CD4-positive, CD25-positive, alpha-beta regulatory T cell (primary cell): ENCODE measurements at regions not wholly inside any gene's neighbourhood (a gene's known extent, or its start where the extent isn't known, plus 50 kb on each side); places are given as distances from the start of the nearest gene placed in this dataset.

ENCODE experiments used
- ATAC-seq, 2 donors: fragments of 150-1000 bp; cut with Tn5 transposase; one replicate each; pipeline ENCODE4 v1.10.0; 2021; ENCODE audit warnings: low read depth in 2 of 2, moderate number of reproducible peaks in 2 of 2, moderate library complexity in 1 of 2
- DNase-seq, 3 donors: peaks; one replicate each; pipeline versions ENCODE4 v3.0.0 to v3.0.0-alpha.2; 2012 to 2022; ENCODE audit warnings: mixed read lengths in 1 of 3
- H3K27ac ChIP-seq: one replicate; pipeline ENCODE4 v1.7.0; 2013; ENCODE audit warnings: mild to moderate bottlenecking, low read length; ENCODE audit not compliant: insufficient read depth, poor library complexity, severe bottlenecking
- H3K27me3 ChIP-seq: one replicate; pipeline ENCODE4 v1.7.0; 2013; ENCODE audit warnings: low read length; ENCODE audit not compliant: control insufficient read depth, insufficient read depth
- H3K36me3 ChIP-seq: one replicate; pipeline ENCODE4 v1.7.0; 2013; ENCODE audit warnings: mild to moderate bottlenecking, low read length, moderate library complexity; ENCODE audit not compliant: control insufficient read depth, insufficient read depth
- H3K4me1 ChIP-seq: 2 replicates; pipeline ENCODE4 v1.7.0; 2013; ENCODE audit warnings: mild to moderate bottlenecking, low read length; ENCODE audit not compliant: insufficient read depth, control insufficient read depth, poor library complexity, severe bottlenecking
- H3K4me3 ChIP-seq: one replicate; pipeline ENCODE4 v1.7.0; 2013; ENCODE audit warnings: low read depth, mild to moderate bottlenecking, low read length, moderate library complexity
- H3K9me3 ChIP-seq, 2 experiments: 1 replicate in 1 of 2; 2 replicates in 1 of 2; pipeline ENCODE4 v1.7.0; 2013; ENCODE audit warnings: low read length in 2 of 2, mild to moderate bottlenecking in 1 of 2, moderate library complexity in 1 of 2; ENCODE audit not compliant: control insufficient read depth in 2 of 2
- H3K27ac Mint-ChIP-seq, 3 donors: one replicate each; pipeline ENCODE4 v1.8.0; 2020 to 2022; ENCODE audit warnings: mild to moderate bottlenecking in 3 of 3, mixed read lengths in 3 of 3, moderate library complexity in 2 of 3
- H3K27me3 Mint-ChIP-seq: one replicate; pipeline ENCODE4 v1.8.0; 2022; ENCODE audit warnings: mild to moderate bottlenecking, mixed read lengths
- H3K36me3 Mint-ChIP-seq: one replicate; pipeline ENCODE4 v1.8.0; 2020; ENCODE audit warnings: mixed read lengths
- H3K4me1 Mint-ChIP-seq, 4 donors: one replicate each; pipeline ENCODE4 v1.8.0; 2020 to 2022; ENCODE audit warnings: mixed read lengths in 4 of 4, mild to moderate bottlenecking in 1 of 4
- H3K4me3 Mint-ChIP-seq, 4 donors: one replicate each; pipeline ENCODE4 v1.8.0; 2020 to 2022; ENCODE audit warnings: mild to moderate bottlenecking in 4 of 4, mixed read lengths in 4 of 4, moderate library complexity in 3 of 4
- H3K9me3 Mint-ChIP-seq, 7 donors: one replicate each; pipeline ENCODE4 v1.8.0; 2020 to 2022; ENCODE audit warnings: mixed read lengths in 7 of 7, mild to moderate bottlenecking in 3 of 7, moderate library complexity in 2 of 7

GRCh38 chr5:74386571-74387334 lies 253.8 kb downstream of the ENC1 start:
- H3K27ac ChIP-seq, result no peak overlapping the region
- no peaks in the 10 kb centered on the region for H3K9me3 ChIP-seq
- Mint-ChIP-seq H3K4me3 (no peak overlapping the region), H3K27me3 (peaks cover 13% of the 10 kb centered on the region), H3K27ac (no peak overlapping the region), H3K36me3 (no peaks in the 10 kb centered on the region), H3K9me3 (peaks cover 0 to 2% (median 0%) of the 10 kb centered on the region in 7 donors), H3K4me1 (no peaks in the 10 kb centered on the region)
- DNase-seq, result no peak
- no peaks in the 10 kb centered on the region for H3K36me3 ChIP-seq
- H3K4me1 ChIP-seq, result no peaks in the 10 kb centered on the region
- H3K27me3 ChIP-seq, result peaks cover 2% of the 10 kb centered on the region
- H3K4me3 ChIP-seq, result no peak overlapping the region
- ATAC-seq, result no peak

DNA sequence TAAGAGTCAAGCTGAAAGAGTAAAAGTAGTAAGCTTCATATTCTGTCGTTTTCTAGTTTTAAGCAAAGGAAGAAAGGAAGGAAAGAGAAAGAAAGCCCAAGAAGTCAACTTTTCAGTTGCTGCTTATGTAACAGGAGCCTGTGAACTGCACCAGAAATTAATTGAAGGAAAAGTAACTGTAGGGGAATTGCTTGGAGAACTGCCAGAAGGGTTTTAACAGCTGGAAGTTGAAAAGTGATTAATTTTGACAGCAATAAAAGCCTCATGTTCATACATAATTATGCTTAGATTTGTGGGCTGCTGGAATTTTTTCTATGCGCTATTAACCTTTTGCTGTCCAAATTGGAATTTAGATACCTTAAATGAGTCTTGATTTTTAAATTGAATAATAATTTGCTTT lies 255.7 kb downstream of the ENC1 start:
- no peak overlapping the region for H3K4me3 Mint-ChIP-seq
- H3K27ac Mint-ChIP-seq, result no peak overlapping the region
- Histone ChIP-seq H3K36me3 (no peaks in the 10 kb centered on the region), H3K27ac (no peak overlapping the region), H3K9me3 (no peaks in the 10 kb centered on the region), H3K4me1 (no peaks in the 10 kb centered on the region), H3K27me3 (peaks cover 2% of the 10 kb centered on the region), H3K4me3 (no peak overlapping the region)
- H3K9me3 Mint-ChIP-seq, result peaks cover 0 to 2% (median 0%) of the 10 kb centered on the region in 7 donors
- ATAC-seq (no peak), DNase-seq (no peak)
- H3K36me3 Mint-ChIP-seq, result no peaks in the 10 kb centered on the region
- H3K4me1 Mint-ChIP-seq, result no peaks in the 10 kb centered on the region
- peaks cover 16% of the 10 kb centered on the region for H3K27me3 Mint-ChIP-seq

DNA sequence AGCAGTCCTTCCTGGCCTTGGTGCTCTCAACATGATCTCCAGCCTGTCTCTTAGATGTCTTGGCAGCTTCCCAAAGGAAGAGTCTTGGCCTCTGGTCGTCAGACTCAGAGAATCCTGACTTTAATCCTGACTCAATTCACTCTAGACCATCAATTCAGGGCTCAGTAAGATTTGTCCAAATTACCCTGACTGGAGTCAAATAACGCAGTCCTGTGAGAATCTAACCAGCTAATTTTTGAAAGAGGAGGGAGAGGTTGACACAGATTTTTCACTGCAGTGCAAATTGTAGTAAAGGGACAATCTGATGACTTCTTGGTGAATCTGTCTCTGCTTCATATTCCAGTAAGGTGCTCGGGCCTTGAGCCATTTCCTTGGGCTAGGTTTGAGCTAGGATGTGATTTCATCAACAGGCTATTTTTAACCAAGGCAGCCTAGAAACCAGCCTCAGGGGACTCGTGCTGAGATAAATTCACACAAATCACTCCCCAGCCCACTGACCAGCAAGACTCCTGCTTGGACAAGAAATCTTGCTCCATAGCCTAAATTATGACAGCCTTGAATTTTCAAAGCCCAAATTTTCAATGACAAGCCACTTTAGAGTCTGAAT lies 257.4 kb downstream of the ENC1 start:
- H3K27me3 Mint-ChIP-seq, result peaks cover 18% of the 10 kb centered on the region
- ATAC-seq, result no peak

GRCh38 chr5:74382123-74382855 lies 258.2 kb downstream of the ENC1 start:
- Mint-ChIP-seq H3K36me3 (no peaks in the 10 kb centered on the region), H3K4me1 (no peaks in the 10 kb centered on the region), H3K9me3 (peaks cover 0 to 2% (median 0%) of the 10 kb centered on the region in 7 donors), H3K27me3 (peaks cover 13% of the 10 kb centered on the region), H3K27ac (no peak overlapping the region), H3K4me3 (no peak overlapping the region)
- DNase-seq, result no peak
- no peaks in the 10 kb centered on the region for H3K9me3 ChIP-seq
- H3K27me3 ChIP-seq, result peaks cover 2% of the 10 kb centered on the region
- H3K36me3 ChIP-seq, result no peaks in the 10 kb centered on the region
- ATAC-seq, result no peak
- no peak overlapping the region for H3K4me3 ChIP-seq
- no peak overlapping the region for H3K27ac ChIP-seq
- H3K4me1 ChIP-seq, result no peaks in the 10 kb centered on the region

More for the DNA sequence above, 257.4 kb downstream of the ENC1 start:
- Histone ChIP-seq H3K4me1 (no peaks in the 10 kb centered on the region), H3K27ac (no peak overlapping the region), H3K9me3 (no peaks in the 10 kb centered on the region), H3K4me3 (no peak overlapping the region), H3K36me3 (no peaks in the 10 kb centered on the region), H3K27me3 (peaks cover 2% of the 10 kb centered on the region)
- DNase-seq, result no peak
- H3K9me3 Mint-ChIP-seq, result peaks cover 0 to 2% (median 0%) of the 10 kb centered on the region in 7 donors
- no peaks in the 10 kb centered on the region for H3K36me3 Mint-ChIP-seq
- H3K4me3 Mint-ChIP-seq, result no peak overlapping the region
- H3K27ac Mint-ChIP-seq, result no peak overlapping the region
- no peaks in the 10 kb centered on the region for H3K4me1 Mint-ChIP-seq

DNA sequence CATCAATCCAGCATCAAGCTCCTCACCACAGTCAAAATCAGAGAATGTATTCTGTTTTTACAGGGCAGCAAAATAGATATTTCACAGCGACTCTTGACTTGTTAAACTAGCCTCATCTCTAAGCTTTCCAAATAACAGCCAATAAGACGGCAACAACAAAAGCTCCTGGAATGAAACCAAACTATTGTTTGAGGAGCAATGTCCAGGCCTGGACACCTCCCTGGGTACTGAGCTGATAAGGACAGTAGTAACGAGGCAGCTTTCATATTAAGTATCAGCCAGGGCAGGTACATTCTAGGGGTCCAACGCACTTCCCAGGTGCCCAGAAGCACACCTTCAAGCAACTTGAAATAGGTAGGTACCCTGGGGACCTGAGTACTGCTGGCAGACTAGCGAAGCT lies 260.3 kb downstream of the ENC1 start:
- DNase-seq (no peak), ATAC-seq (no peak)
- Histone ChIP-seq H3K9me3 (no peaks in the 10 kb centered on the region), H3K27ac (no peak overlapping the region), H3K36me3 (no peaks in the 10 kb centered on the region), H3K27me3 (peaks cover 4% of the 10 kb centered on the region), H3K4me3 (no peak overlapping the region), H3K4me1 (no peaks in the 10 kb centered on the region)
- H3K4me1 Mint-ChIP-seq, result no peaks in the 10 kb centered on the region
- peaks cover 12% of the 10 kb centered on the region for H3K27me3 Mint-ChIP-seq
- no peak overlapping the region for H3K27ac Mint-ChIP-seq
- H3K4me3 Mint-ChIP-seq, result no peak overlapping the region
- H3K36me3 Mint-ChIP-seq, result no peaks in the 10 kb centered on the region
- H3K9me3 Mint-ChIP-seq, result peaks cover 0 to 2% (median 0%) of the 10 kb centered on the region in 7 donors

DNA sequence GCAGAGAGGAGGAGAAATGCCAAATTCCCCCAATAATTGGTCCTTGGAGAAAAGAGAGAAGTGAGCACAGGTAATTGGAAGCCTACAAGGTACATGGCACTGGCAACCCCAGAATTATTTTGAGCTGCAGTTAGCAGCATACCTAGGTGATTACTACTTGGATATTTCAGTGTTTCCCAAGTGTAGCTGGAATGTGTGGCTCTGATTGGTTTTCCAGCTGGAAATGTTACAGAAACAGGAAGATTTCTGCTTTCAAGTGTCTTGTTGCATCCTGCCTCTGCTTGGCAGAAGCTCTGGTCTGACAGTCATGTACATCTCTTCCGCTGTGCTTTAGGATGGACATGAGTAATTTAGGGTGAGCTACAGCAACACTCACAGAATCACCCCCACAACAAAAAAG lies 262.1 kb downstream of the ENC1 start:
- H3K4me3 Mint-ChIP-seq, result no peak overlapping the region
- H3K27me3 Mint-ChIP-seq, result peaks cover 5% of the 10 kb centered on the region
- no peaks in the 10 kb centered on the region for H3K9me3 ChIP-seq
- DNase-seq, result no peak
- peaks cover 4% of the 10 kb centered on the region for H3K27me3 ChIP-seq
- no peak overlapping the region for H3K27ac ChIP-seq
- H3K27ac Mint-ChIP-seq, result no peak overlapping the region
- no peaks in the 10 kb centered on the region for H3K36me3 Mint-ChIP-seq
- H3K4me1 ChIP-seq, result no peaks in the 10 kb centered on the region
- no peak for ATAC-seq
- H3K9me3 Mint-ChIP-seq, result peaks cover 0 to 2% (median 0%) of the 10 kb centered on the region in 7 donors
- no peaks in the 10 kb centered on the region for H3K36me3 ChIP-seq
- H3K4me1 Mint-ChIP-seq, result no peaks in the 10 kb centered on the region
- no peak overlapping the region for H3K4me3 ChIP-seq

DNA sequence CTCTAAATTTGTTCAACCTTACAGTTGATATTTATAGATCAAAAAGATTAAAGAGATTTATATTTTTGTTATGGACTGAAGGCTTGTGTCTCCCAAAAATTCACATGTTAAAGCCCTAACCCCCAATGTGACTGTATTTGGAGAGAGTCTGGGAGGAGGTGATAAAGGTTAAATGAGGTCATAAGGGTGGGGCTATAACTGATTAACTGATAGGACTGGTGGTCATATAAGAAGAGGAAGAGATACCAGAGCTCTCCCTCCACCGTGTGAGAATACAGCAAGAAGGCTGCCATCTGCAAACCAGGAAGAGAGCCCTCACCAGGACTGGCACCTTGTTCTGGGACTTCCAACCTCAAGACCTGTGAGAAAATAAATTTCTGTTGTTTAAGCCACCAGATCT lies 264.3 kb downstream of the ENC1 start:
- ATAC-seq (no peak), DNase-seq (no peak)
- Mint-ChIP-seq H3K9me3 (peaks cover 0 to 1% (median 0%) of the 10 kb centered on the region in 7 donors), H3K27me3 (peaks cover 5% of the 10 kb centered on the region), H3K36me3 (no peaks in the 10 kb centered on the region), H3K27ac (no peak overlapping the region), H3K4me3 (no peak overlapping the region), H3K4me1 (no peaks in the 10 kb centered on the region)
- Histone ChIP-seq H3K36me3 (no peaks in the 10 kb centered on the region), H3K4me3 (no peak overlapping the region), H3K27me3 (peaks cover 2% of the 10 kb centered on the region), H3K9me3 (no peaks in the 10 kb centered on the region), H3K4me1 (no peaks in the 10 kb centered on the region), H3K27ac (no peak overlapping the region)
